HEK293T (cell line): ENCODE measurements at regions not wholly inside any gene's neighbourhood (a gene's known extent, or its start where the extent isn't known, plus 50 kb on each side); places are given as distances from the start of the nearest gene placed in this dataset.

ENCODE experiments used
- ARNT ChIP-seq: fragments of 450-650 bp; IDR thresholded peaks from 2 replicates; pipeline ENCODE4 v1.6.1; 2017; ENCODE audit warnings: mild to moderate bottlenecking
- BHLHE40 ChIP-seq: fragments of 450-650 bp; IDR thresholded peaks from 2 replicates; pipeline ENCODE4 v1.6.1; 2016; ENCODE audit warnings: mild to moderate bottlenecking, moderate library complexity, borderline replicate concordance
- CTBP1 ChIP-seq: fragments of 450-650 bp; IDR thresholded peaks from 2 replicates; pipeline ENCODE4 v1.6.1; 2016; ENCODE audit warnings: borderline replicate concordance
- ELF4 ChIP-seq: fragments of 450-650 bp; IDR thresholded peaks from 2 replicates; pipeline ENCODE4 v1.6.1; 2017; ENCODE audit warnings: antibody characterized with exemption
- FOXA1 ChIP-seq: fragments of 450-650 bp; IDR thresholded peaks from 2 replicates; pipeline ENCODE4 v1.6.1; 2016; ENCODE audit warnings: mild to moderate bottlenecking
- FOXK2 ChIP-seq: fragments of 450-650 bp; IDR thresholded peaks from 2 replicates; pipeline ENCODE4 v1.6.1; 2016; ENCODE audit warnings: mild to moderate bottlenecking
- HDGF ChIP-seq: fragments of 450-650 bp; IDR thresholded peaks from 2 replicates; pipeline ENCODE4 v1.6.1; 2017; ENCODE audit warnings: antibody characterized with exemption, borderline replicate concordance
- L3MBTL2 ChIP-seq: fragments of 450-650 bp; conservative IDR thresholded peaks from 2 replicates; pipeline ENCODE4 v1.6.1; 2016; ENCODE audit warnings: mild to moderate bottlenecking
- LEF1 ChIP-seq: fragments of 450-650 bp; IDR thresholded peaks from 2 replicates; pipeline ENCODE4 v1.6.1; 2017; ENCODE audit warnings: mild to moderate bottlenecking, borderline replicate concordance
- NFRKB ChIP-seq: fragments of 450-650 bp; IDR thresholded peaks from 2 replicates; pipeline ENCODE4 v1.6.1; 2016; ENCODE audit warnings: mild to moderate bottlenecking, moderate library complexity
- SP1 ChIP-seq: fragments of 450-650 bp; IDR thresholded peaks from 2 replicates; pipeline ENCODE4 v1.6.1; 2017
- SUZ12 ChIP-seq: fragments of 450-650 bp; IDR thresholded peaks from 2 replicates; pipeline ENCODE4 v1.6.1; 2016; ENCODE audit warnings: mild to moderate bottlenecking
- TARDBP ChIP-seq: fragments of 450-650 bp; IDR thresholded peaks from 2 replicates; pipeline ENCODE4 v1.6.1; 2016

DNA sequence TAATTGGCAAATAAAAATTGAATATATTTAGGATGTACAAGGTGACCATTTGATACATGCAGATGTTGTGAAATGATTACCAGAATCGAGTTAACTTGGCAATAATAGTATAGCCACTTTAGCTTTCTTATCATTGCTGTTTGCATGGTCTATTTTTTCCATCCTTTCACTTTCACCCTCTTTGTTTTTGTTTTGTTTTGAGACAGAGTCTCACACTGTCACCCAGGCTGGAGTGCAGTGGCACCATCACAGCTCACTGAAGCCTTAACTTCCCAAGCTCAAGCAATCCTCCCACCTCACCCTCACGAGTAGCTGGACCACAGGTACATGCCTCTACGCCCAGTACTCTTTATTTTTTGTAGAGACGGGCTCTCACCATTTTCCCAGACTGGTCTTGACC lies 218.6 kb upstream of the ADGRL3 start:
- TF ChIP-seq SUZ12 (no peak), L3MBTL2 (no peak), BHLHE40 (no peak), TARDBP (no peak), ELF4 (no peak), CTBP1 (no peak), ARNT (no peak), LEF1 (no peak), FOXA1 (no peak), SP1 (no peak), NFRKB (no peak), FOXK2 (no peak), HDGF (no peak)
